ENCODE measurements at regions not wholly inside any gene's neighbourhood (a gene's known extent, or its start where the extent isn't known, plus 50 kb on each side); places are given as distances from the start of the nearest gene placed in this dataset.

DNA sequence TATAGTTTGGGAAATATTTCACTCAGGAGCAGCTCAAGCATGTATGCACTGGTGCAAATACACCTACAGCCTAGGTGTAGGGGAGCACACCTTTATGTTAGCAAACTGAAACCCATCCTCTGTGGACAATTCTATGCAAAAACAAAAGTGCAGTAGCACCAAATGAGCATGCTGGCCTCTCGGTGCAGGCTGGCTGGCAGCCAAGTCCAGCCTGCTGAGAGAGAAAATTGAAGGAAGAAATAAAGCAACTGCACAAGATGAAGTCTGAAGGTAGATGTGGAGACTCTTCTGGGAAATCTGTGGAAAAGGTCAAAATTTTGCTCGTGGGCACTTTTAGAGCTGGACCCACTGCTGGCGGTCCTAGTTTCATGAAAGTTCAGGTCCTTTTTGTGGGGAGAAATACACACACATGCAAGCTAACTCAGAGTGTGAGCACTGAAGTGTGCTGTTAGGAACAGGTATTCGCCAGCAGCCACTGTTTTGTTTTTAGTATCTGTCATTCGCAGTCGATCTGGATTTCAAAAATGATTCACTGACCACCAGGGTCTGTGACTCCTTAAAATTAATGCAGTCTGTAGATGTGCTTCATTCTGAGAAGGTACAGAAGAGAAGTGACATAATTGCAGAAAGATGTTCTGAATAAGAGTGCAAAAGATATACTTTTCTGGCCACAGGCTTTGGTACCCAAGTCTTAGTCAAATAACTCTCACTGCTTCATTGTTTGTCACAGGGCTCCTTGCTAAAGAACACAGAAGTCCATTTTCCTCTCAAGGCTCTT is 281.7 kb downstream of the PARP8 start:
- H3K9ac ChIP-seq (replicated peaks in 1 of 4; ENCODE audit: extremely low read depth in 1 of 4, low read depth in 3 of 4, low read length in 3 of 4), result no peak overlapping the region
- H3K56ac ChIP-seq (replicated peaks; ENCODE audit: insufficient read length, low read depth, low read length), result no peak overlapping the region
- no peaks in the 10 kb centered on the region for H4K20me1 ChIP-seq (replicated peaks in 1 of 2; ENCODE audit: control insufficient read depth in 1 of 2, insufficient read depth in 2 of 2, low read length in 2 of 2)
- FAIRE-seq (no peak), DNase-seq (ENCODE audit: low read depth in 1 of 2, low spot score in 2 of 2) (no peak)
- H3K4me1 ChIP-seq (replicated peaks in 1 of 4; ENCODE audit: control insufficient read depth in 3 of 4, insufficient read depth in 4 of 4, low read length in 3 of 4), result no peaks in the 10 kb centered on the region
- H3K23ac ChIP-seq (ENCODE audit: insufficient read length), result no peak overlapping the region
- H3K36me3 ChIP-seq (ENCODE audit: control insufficient read depth in 2 of 4, insufficient read depth in 4 of 4, low read length in 3 of 4), result no peaks in the 10 kb centered on the region
- H3K79me2 ChIP-seq (ENCODE audit: control insufficient read depth in 1 of 2, insufficient read depth in 2 of 2, low read length in 2 of 2), result no peaks in the 10 kb centered on the region
- no peak overlapping the region for H3K4me2 ChIP-seq (ENCODE audit: insufficient read depth in 1 of 2, low read depth in 2 of 2, low read length in 2 of 2)
- no peak overlapping the region for H3K27ac ChIP-seq (ENCODE audit: low read depth, low read length)
- no peak overlapping the region for H3K14ac ChIP-seq (ENCODE audit: insufficient read length)
- no peak overlapping the region for H3K4ac ChIP-seq (replicated peaks; ENCODE audit: insufficient read length, low read depth, low read length)
- H3K23me2 ChIP-seq (ENCODE audit: low read depth, low read length), result no peaks in the 10 kb centered on the region
- no peak overlapping the region for H2BK5ac ChIP-seq (ENCODE audit: low read depth, low read length)
- POLR2A ChIA-PET (ENCODE audit: partially characterized antibody), result no interaction called here
- no peak overlapping the region for H2AK5ac ChIP-seq (ENCODE audit: low read depth, low read length)
- H2BK20ac ChIP-seq (ENCODE audit: low read length), result no peak overlapping the region
- H4K8ac ChIP-seq (ENCODE audit: extremely low read depth, insufficient read depth, low read length), result no peak overlapping the region
- no peak overlapping the region for H3K4me3 ChIP-seq (ENCODE audit: extremely low read depth in 1 of 4, insufficient read depth in 2 of 4, low read depth in 3 of 4, low read length in 4 of 4)
- H4K5ac ChIP-seq (ENCODE audit: insufficient read length, low read depth, low read length), result no peak overlapping the region
- peaks cover 0 to 1% (median 0%) of the 10 kb centered on the region in 4 experiments; a peak in 1 of 7 replicates for H3K27me3 ChIP-seq (replicated peaks in 1 of 4; ENCODE audit: control insufficient read depth in 3 of 4, extremely low read depth in 1 of 4, insufficient read depth in 3 of 4, low read length in 3 of 4)
- H4K91ac ChIP-seq (replicated peaks; ENCODE audit: insufficient read length, low read length), result no peak overlapping the region
- no peak for TF ChIP-seq RFX5 (IDR thresholded peaks at IDR 0.05; ENCODE audit: borderline replicate concordance, low read depth, low read length)
- no peak for TF ChIP-seq EZH2 (IDR thresholded peaks at IDR 0.05; ENCODE audit: low read depth, low read length, severe bottlenecking)
- no peak for TF ChIP-seq CREB1 (IDR thresholded peaks at IDR 0.05)
- H2AFZ ChIP-seq (ENCODE audit: low read length), result 0 out of 2 replicates have a peak overlapping the region, but pooled peaks have one; percentile 1
- H3K79me1 ChIP-seq (ENCODE audit: low read depth, low read length), result no peaks in the 10 kb centered on the region
- H2BK12ac ChIP-seq (ENCODE audit: low read depth, low read length), result no peak overlapping the region
- H3K9me3 ChIP-seq (ENCODE audit: insufficient read depth in 2 of 2, low read depth in 1 of 2, low read length in 1 of 2), result peaks cover 8 to 19% of the 10 kb centered on the region in 2 experiments
- no peak overlapping the region for H3K18ac ChIP-seq (ENCODE audit: extremely low read depth, low read length)
- H2BK120ac ChIP-seq (replicated peaks; ENCODE audit: low read depth, low read length), result no peak overlapping the region
- no peak overlapping the region for H2BK15ac ChIP-seq (ENCODE audit: low read length)
- 91% methylated on average over 6 of the region's 6 CpGs; no CpG with 5 or more reads in 1 of the 2 experiments for whole genome bisulfite sequencing, 2 experiments (ENCODE audit: extremely low coverage in 1 of 2, insufficient coverage in 1 of 2, insufficient read length in 1 of 2, insufficient replicate concordance in 2 of 2, low coverage in 1 of 2, low lambda C conversion rate in 2 of 2, missing lambda C conversion rate in 1 of 2)
- CTCF ChIA-PET (ENCODE audit: partially characterized antibody), result interaction anchor here (1.7 to 2.0 kb wide), 2 partner anchors 10 to 15 kb away, joined by 5 to 8 read pairs; no protein-coding TSS in a partner anchor

Measured in H1 (cell line).